ENCODE measurements at regions not wholly inside any gene's neighbourhood (a gene's known extent, or its start where the extent isn't known, plus 50 kb on each side); places are given as distances from the start of the nearest gene placed in this dataset.

GRCh38 chr2:40558761-40559160, 106.9 kb upstream of the SLC8A1 start:
- ChIA-PET SMC1A (ENCODE audit: uncharacterized antibody, unreplicated experiment) (no interaction called here), POLR2A (no interaction called here), CTCF (interaction anchor here (6.8 kb wide), 1 partner anchor 109 kb away, joined by 82 read pairs; no protein-coding TSS in a partner anchor), RAD21 (ENCODE audit: unreplicated experiment) (no interaction called here)
- TF ChIP-seq ATF7 (IDR thresholded peaks at IDR 0.05; ENCODE audit: low read depth) (no peak), CEBPZ (IDR thresholded peaks at IDR 0.05; ENCODE audit: low read depth, low read length) (no peak), LARP7 (IDR thresholded peaks at IDR 0.05) (no peak), ZNF207 (IDR thresholded peaks at IDR 0.05; ENCODE audit: borderline replicate concordance) (no peak)
- Histone ChIP-seq H3K4me2 (ENCODE audit: control insufficient read depth, insufficient read depth) (no peak overlapping the region), H4K20me1 (ENCODE audit: control insufficient read depth, insufficient read depth) (no peaks in the 10 kb centered on the region), H3K27me3 (replicated peaks in 1 of 2; ENCODE audit: control insufficient read depth in 2 of 2, insufficient read depth in 2 of 2, low read length in 1 of 2) (no peaks in the 10 kb centered on the region), H3K79me2 (ENCODE audit: control insufficient read depth, insufficient read depth, low read length) (no peaks in the 10 kb centered on the region), H3K9me3 (replicated peaks; ENCODE audit: control insufficient read depth, insufficient read depth, low read length) (no peaks in the 10 kb centered on the region), H3K27ac (ENCODE audit: control insufficient read depth, insufficient read depth) (no peak overlapping the region), H2AFZ (ENCODE audit: control insufficient read depth, low read depth, low read length) (no peak overlapping the region), H3K9ac (ENCODE audit: control insufficient read depth, insufficient read depth, low read length) (no peak overlapping the region), H3K4me3 (no peak overlapping the region), H3K4me1 (ENCODE audit: control insufficient read depth, insufficient read depth, low read length) (no peaks in the 10 kb centered on the region), H3K36me3 (ENCODE audit: control insufficient read depth in 2 of 2, insufficient read depth in 2 of 2, low read length in 1 of 2) (no peaks in the 10 kb centered on the region)
- in situ Hi-C loops (cut with MboI) (no loop called here), intact Hi-C loops (cut with micrococcal nuclease; ENCODE audit: unreplicated experiment) (loop anchor here (10.0 kb wide), 1 partner anchor 344 kb away; no protein-coding TSS in a partner anchor)
- FAIRE-seq, result no peak
- WGBS (ENCODE audit: insufficient coverage, insufficient replicate concordance, low lambda C conversion rate, missing lambda C conversion rate), result 22% methylated on average over 6 of the region's 6 CpGs
- no peak for ATAC-seq
- BruUV-seq (replicated peaks), result no TSS peak
- no peak for DNase-seq (ENCODE audit: low read depth, low spot score)

- intact Hi-C loops (cut with micrococcal nuclease; ENCODE audit: unreplicated experiment) (loop anchor here (10.0 kb wide), 1 partner anchor 344 kb away; no protein-coding TSS in a partner anchor), in situ Hi-C loops (cut with MboI) (no loop called here)
- H3K4me2 ChIP-seq (ENCODE audit: control insufficient read depth, insufficient read depth), result no peak overlapping the region
- no peaks in the 10 kb centered on the region for H4K20me1 ChIP-seq (ENCODE audit: control insufficient read depth, insufficient read depth)
- no peak overlapping the region for H3K27ac ChIP-seq (ENCODE audit: control insufficient read depth, insufficient read depth)
- no peak overlapping the region for H3K9ac ChIP-seq (ENCODE audit: control insufficient read depth, insufficient read depth, low read length)
- ATAC-seq (no peak), FAIRE-seq (no peak), DNase-seq (ENCODE audit: low read depth, low spot score) (no peak)
- ChIA-PET SMC1A (ENCODE audit: uncharacterized antibody, unreplicated experiment) (interaction anchor here (1.1 kb wide), 1 partner anchor 9 kb away, joined by 3 read pairs; no protein-coding TSS in a partner anchor), RAD21 (ENCODE audit: unreplicated experiment) (no interaction called here), CTCF (no interaction called here), POLR2A (no interaction called here)
- H3K9me3 ChIP-seq (replicated peaks; ENCODE audit: control insufficient read depth, insufficient read depth, low read length), result no peaks in the 10 kb centered on the region
- no TSS peak for BruUV-seq (replicated peaks)
- no peak for TF ChIP-seq MYB (IDR thresholded peaks at IDR 0.05; ENCODE audit: borderline replicate concordance, low read depth, low read length)
- H3K79me2 ChIP-seq (ENCODE audit: control insufficient read depth, insufficient read depth, low read length), result no peaks in the 10 kb centered on the region
- H3K27me3 ChIP-seq (replicated peaks in 1 of 2; ENCODE audit: control insufficient read depth in 2 of 2, insufficient read depth in 2 of 2, low read length in 1 of 2), result no peaks in the 10 kb centered on the region
- no peaks in the 10 kb centered on the region for H3K36me3 ChIP-seq (ENCODE audit: control insufficient read depth in 2 of 2, insufficient read depth in 2 of 2, low read length in 1 of 2)
- no peaks in the 10 kb centered on the region for H3K4me1 ChIP-seq (ENCODE audit: control insufficient read depth, insufficient read depth, low read length)
- WGBS (ENCODE audit: insufficient coverage, insufficient replicate concordance, low lambda C conversion rate, missing lambda C conversion rate), result 3% methylated on average over 2 of the region's 2 CpGs
- no peak overlapping the region for H2AFZ ChIP-seq (ENCODE audit: control insufficient read depth, low read depth, low read length)
- H3K4me3 ChIP-seq, result no peak overlapping the region
These were observed 107.3 kb upstream of the SLC8A1 start for GRCh38 chr2:40559175-40559574.

Measured in GM12878 (cell line).